ENCODE measurements at regions not wholly inside any gene's neighbourhood (a gene's known extent, or its start where the extent isn't known, plus 50 kb on each side); places are given as distances from the start of the nearest gene placed in this dataset.

- H3K27me3 ChIP-seq (ENCODE audit: control insufficient read depth in 2 of 2, insufficient read depth in 2 of 2, low read length in 2 of 2): no peaks in the 10 kb centered on the region
- DNase-seq (ENCODE audit: low read depth, low spot score): no peak
- no TSS peak for BruUV-seq (replicated peaks)
- no peaks in the 10 kb centered on the region for H4K20me1 ChIP-seq (replicated peaks; ENCODE audit: control insufficient read depth, extremely low read depth, insufficient read depth, low read length)
- H3K4me3 ChIP-seq (replicated peaks in 1 of 3; ENCODE audit: insufficient read depth in 1 of 3, low read depth in 1 of 3, low read length in 3 of 3): no peak overlapping the region
- no peaks in the 10 kb centered on the region for H3K9me1 ChIP-seq (replicated peaks; ENCODE audit: control insufficient read depth, extremely low read depth, insufficient read depth, low read length)
- no peaks in the 10 kb centered on the region for H3K9me3 ChIP-seq (replicated peaks; ENCODE audit: control insufficient read depth, insufficient read depth, low read length)
- intact Hi-C loops (cut with micrococcal nuclease): no loop called here
- H2AFZ ChIP-seq (ENCODE audit: low read depth, low read length): no peak overlapping the region
- H3K4me1 ChIP-seq (ENCODE audit: control insufficient read depth, extremely low read depth, insufficient read depth, low read length): no peaks in the 10 kb centered on the region
- H3K36me3 ChIP-seq (ENCODE audit: control insufficient read depth in 2 of 2, extremely low read depth in 1 of 2, insufficient read depth in 2 of 2, low read length in 2 of 2): no peaks in the 10 kb centered on the region
- FAIRE-seq: no peak
- no peaks in the 10 kb centered on the region for H3K79me2 ChIP-seq (ENCODE audit: control insufficient read depth, insufficient read depth, low read length)
- H3K27ac ChIP-seq (ENCODE audit: insufficient read depth, low read depth, low read length): no peak overlapping the region
- H3K4me2 ChIP-seq (ENCODE audit: insufficient read depth, low read length): no peak overlapping the region
- H3K9ac ChIP-seq (replicated peaks; ENCODE audit: extremely low read depth, insufficient read depth, low read length): no peak overlapping the region
- ChIA-PET CTCF (interaction anchor here (0.9 to 1.5 kb wide), 2 partner anchors 9 to 42 kb away, joined by 4 read pairs; no protein-coding TSS in a partner anchor), POLR2A (no interaction called here)
- TF ChIP-seq MAX (IDR thresholded peaks at IDR 0.05; ENCODE audit: insufficient read depth, insufficient read length): no peak
- TF ChIP-seq FOS (IDR thresholded peaks at IDR 0.05; ENCODE audit: borderline replicate concordance, insufficient read depth, low read length): no peak
- no peak for TF ChIP-seq GATA2 (IDR thresholded peaks at IDR 0.05; ENCODE audit: insufficient read depth, insufficient read length, low read depth, low read length)
- no peak for TF ChIP-seq POLR2A (IDR thresholded peaks at IDR 0.05; ENCODE audit: low read depth, low read length)
- TF ChIP-seq MYC (IDR thresholded peaks at IDR 0.05; ENCODE audit: low read depth, low read length): no peak
- TF ChIP-seq EZH2 (IDR thresholded peaks at IDR 0.05; ENCODE audit: borderline replicate concordance, low read depth, low read length, severe bottlenecking): no peak
- TF ChIP-seq JUN (IDR thresholded peaks at IDR 0.05; ENCODE audit: borderline replicate concordance, insufficient read depth, insufficient read length, low read depth): no peak
- no peak for TF ChIP-seq CTCF (IDR thresholded peaks at IDR 0.05; ENCODE audit: extremely low read depth in 1 of 2, insufficient read depth in 1 of 2, low read depth in 1 of 2, low read length in 2 of 2)
- no peak for TF ChIP-seq POLR2AphosphoS5 (IDR thresholded peaks at IDR 0.05; ENCODE audit: insufficient read depth, low read depth, low read length)
- dilution Hi-C loops (cut with MboI; ENCODE audit: extremely low pct_ligation_motif_present, low sequenced_read_pairs): no loop called here
Measured at GRCh38 chr9:13487498-13487897, 208.0 kb upstream of the MPDZ start.

Measured in endothelial cell of umbilical vein (primary cell).